IPS DF 19.7 (cell line): ENCODE measurements at regions not wholly inside any gene's neighbourhood (a gene's known extent, or its start where the extent isn't known, plus 50 kb on each side); places are given as distances from the start of the nearest gene placed in this dataset.
A peak's percentile ranks its signal among the peaks of the same experiment; 100 is the strongest.

Experiments
- DNase-seq: peaks from one replicate; pipeline ENCODE4 v3.0.0-alpha.2; 2013; ENCODE audit warnings: low read depth, low spot score

GRCh38 chr20:4559106-4559505 lies 127.2 kb upstream of the PRNP start:
- DNase-seq = no peak

- no peak for DNase-seq
These were observed 129.5 kb upstream of the PRNP start for GRCh38 chr20:4556781-4557180.

DNA sequence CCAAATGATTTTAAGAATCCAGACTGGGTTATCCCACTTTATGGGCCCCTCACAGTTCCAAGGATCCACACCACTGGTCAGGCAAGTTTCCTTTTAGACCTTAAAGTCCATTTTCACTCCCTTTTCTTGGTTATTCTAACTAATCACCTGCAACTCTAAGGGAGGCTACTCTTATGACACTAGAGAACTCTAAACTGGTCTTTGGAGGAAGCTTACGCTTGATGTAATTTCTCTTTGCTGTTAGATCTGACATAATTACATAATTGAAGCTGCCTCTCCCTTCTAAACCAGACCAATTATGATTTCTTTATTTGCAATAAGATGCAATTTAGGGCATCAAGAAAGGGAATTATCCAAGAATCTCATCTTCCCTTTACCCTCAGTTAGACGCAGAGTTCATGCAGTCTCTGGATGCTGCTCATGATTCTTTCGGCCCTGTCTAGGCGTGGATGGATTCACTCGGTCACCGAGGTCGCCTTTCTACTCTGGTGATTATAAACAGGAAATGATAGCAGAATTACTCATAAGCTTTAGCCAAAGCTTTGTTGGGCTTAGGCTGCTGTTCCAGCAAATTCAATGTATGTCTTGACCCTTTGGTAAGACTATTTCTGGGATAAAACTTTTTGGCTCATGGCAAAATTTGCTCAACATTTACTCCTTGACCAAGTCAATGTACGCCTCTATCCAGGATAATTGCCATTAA lies 130.9 kb upstream of the PRNP start:
- no peak for DNase-seq

DNA sequence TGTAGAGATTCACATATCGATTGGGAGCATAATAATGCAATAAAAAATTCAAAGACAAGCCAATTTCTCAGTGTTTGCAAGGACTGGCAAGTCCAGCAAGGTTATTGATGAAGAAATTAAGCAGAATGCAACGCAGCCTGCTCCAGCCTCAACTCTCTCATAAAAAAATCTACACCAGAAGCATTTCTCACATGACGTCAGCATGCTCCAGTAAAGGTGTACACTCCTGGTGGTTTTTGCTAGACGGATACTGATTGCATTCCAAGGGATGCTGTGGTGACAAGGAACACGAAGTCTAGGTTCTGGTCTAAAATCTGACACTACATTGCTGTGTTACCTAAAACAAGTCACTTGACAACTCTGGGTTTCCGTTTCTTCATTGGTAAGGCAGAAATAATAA lies 131.9 kb upstream of the PRNP start:
- DNase-seq = no peak

DNA sequence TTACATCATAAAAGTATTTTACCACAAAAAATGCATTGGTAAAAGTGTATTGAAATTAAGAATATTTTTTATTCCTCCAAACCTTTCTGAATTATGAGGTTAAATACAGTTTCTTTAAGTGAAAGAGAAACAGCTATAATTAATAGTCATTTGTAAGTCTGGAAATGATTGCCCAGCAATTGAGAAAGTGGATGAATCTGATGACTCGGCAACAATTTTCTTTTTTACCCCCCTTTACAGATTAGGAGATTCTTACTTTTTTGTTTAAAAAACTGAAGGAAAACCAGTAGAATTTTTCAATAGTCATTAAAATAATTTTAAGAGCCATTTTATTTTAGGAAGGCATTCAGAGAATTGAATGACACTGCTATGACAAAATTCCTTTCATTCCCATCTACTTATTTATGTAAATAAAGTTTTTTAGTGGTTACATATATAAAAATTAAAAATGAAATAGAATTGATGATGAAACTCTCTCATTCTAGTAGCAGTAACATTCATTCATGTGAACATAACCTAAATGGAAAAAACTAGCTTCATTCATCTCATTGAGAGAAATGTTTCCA lies 134.1 kb upstream of the PRNP start:
- no peak for DNase-seq

DNA sequence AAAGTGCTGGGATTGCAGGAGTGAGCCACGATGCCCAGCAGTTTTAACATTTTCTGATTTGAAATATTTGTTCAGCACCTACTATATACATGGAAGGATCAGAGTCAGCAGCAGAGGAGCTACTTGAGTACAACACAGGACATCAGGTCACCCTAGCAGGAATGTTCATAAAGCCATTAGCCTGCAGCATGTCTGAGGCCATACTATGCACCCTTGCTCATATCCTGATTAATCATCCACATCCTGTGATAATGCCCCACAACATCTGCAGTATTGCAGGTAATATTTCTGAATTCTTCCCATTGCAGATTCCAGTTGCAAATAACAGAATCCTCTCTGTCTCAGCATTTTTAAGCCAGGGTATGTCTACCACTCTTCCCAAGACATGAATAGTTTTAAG lies 135.5 kb upstream of the PRNP start:
- DNase-seq = no peak

DNA sequence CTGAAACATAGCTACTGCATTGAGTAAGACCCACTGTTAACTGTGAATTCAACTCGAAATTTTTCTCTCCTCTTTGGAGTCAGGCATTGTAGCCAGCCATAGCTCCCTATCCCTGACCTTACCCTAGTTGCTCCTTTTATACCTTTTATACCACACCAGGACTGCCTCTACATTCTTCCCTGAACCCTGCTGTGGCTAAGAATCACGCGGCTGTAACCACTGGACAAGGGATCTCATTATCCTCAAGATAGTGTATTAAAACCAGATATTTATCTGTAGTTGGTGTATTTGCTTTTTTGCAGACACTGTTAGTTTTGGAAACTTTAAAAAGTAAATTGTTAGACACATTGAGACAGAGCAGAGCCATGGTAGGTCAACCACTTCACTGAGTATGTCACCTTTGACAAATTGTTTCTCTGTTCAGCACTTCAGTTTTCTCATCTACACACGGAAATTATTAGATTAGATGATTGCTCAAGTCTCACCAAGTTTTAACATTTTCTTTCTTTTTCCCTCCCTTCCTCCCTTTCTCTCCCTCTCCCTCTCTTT lies 136.5 kb upstream of the PRNP start:
- DNase-seq = no peak

DNA sequence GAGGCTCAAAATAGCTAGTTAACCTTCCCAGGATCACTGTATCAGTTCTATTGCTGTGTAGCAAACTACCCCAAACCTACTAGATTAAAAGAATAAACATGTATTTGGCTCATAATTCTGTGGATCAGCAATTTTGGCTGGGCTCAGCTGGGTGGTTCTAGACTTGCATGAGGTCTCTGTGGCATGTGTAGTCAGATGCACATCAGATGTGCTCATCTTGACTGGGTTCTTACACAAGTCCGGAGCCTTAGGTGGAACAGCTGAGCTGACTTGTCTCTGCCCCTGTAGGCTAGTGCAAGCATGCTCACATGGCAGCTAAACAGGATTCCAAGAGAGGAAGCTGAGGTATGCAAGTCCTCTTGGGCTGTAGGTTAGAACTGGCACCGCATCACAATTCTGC lies 137.7 kb upstream of the PRNP start:
- no peak for DNase-seq

DNA sequence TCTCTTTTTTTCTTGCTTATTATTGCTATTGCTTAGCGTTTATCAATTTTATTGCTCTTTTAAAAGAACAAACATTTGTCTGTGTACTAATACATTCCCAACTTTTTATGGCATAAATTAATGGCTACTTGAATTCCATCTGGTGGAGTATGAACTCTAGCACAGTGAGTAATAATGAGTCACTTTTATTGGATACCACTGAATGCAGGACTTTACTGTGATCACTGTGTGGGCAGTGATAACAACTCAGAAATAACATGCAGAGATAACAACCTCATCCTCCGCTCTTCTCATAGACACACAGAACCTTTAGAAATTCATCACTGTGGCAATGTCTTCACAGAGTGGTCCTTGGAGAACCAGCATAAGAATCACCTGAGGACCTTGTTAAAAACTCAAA lies 139.5 kb upstream of the PRNP start:
- no peak for DNase-seq

DNA sequence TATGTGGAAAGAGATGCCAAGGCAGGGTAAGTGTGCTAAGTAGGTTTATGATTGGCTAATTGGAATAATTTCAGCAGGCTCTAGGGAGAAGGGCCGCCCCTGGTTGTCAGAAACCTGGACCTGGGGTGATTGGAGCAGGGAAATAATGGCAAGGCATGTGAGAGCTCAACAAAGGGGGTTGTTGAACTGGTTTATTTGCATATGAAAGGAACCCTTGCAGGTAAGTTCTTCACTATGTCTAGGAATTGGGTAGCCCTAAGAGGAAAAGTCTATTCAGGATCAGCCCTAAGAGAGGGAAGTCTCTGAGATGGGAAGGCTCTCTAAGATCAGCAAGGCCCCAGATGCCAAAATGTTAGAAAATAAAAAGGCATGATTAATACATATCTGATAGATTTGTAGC lies 139.9 kb upstream of the PRNP start:
- DNase-seq = peak; percentile 85

- no peak for DNase-seq
These were observed 140.7 kb upstream of the PRNP start for GRCh38 chr20:4545526-4545925.

DNA sequence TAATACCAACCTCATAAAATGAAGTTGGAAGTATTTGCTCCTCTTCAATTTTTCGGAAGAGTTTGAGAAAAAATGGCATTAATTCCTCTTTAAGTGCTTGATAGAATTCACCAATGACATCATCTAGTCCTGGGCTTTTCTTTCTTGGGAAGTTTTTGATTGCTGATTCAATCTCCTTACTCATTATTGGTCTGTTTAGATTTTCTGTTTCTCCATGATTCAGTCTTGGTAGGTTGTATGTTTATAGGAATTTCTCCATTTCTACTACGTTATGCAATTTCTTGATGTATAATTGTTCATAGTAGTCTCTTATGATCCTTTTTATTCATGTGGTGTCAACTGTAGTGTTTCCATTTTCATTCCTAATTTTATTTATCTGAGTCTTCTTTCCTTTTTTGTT lies 141.5 kb upstream of the PRNP start:
- no peak for DNase-seq

GRCh38 chr20:4542270-4542669 lies 144.0 kb upstream of the PRNP start:
- DNase-seq = no peak

DNA sequence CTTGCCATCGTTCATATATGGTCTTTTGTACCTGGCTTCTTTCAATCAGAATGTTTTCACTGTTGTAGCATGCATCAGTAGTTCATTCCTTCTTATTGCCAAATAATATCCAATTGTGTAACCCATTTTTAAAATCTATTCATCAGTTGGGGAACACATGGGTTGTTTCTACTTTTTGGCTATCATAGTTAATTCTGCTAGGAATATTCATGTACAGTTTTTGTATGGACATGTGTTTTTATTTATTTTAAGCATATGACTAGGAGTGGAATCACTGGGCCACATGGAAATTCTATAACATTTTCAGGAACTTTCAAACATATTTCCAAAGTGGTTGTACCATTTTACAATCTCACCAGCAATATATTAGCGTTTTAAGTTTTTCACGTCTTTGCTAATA lies 151.9 kb upstream of the PRNP start:
- DNase-seq = no peak

- no peak for DNase-seq
These were observed 152.7 kb upstream of the PRNP start for GRCh38 chr20:4533368-4534133.

- no peak for DNase-seq
These were observed 153.5 kb upstream of the PRNP start for GRCh38 chr20:4532772-4533171.

- DNase-seq = no peak
These were observed 161.5 kb upstream of the PRNP start for GRCh38 chr20:4524792-4525191.

DNA sequence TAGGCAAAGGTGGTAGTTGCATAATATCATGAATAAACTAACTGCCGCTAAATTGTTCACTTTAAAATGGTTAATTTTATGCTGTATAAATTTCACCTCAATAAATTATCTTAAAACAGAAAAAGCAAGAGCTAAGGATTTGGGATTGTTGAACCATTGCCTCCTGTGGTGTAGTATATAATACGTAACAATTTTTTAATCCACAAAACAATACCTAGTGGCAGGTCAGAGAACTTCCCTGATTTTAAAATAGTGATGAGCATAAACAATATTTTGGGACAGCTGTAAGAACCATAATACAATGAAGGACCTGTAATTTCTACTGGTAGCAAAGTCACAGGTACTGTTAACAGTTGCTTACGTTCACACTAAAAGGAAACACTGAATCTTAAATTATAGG lies 161.9 kb upstream of the PRNP start:
- DNase-seq = no peak

GRCh38 chr20:4522310-4522709 lies 163.9 kb upstream of the PRNP start:
- DNase-seq = no peak

DNA sequence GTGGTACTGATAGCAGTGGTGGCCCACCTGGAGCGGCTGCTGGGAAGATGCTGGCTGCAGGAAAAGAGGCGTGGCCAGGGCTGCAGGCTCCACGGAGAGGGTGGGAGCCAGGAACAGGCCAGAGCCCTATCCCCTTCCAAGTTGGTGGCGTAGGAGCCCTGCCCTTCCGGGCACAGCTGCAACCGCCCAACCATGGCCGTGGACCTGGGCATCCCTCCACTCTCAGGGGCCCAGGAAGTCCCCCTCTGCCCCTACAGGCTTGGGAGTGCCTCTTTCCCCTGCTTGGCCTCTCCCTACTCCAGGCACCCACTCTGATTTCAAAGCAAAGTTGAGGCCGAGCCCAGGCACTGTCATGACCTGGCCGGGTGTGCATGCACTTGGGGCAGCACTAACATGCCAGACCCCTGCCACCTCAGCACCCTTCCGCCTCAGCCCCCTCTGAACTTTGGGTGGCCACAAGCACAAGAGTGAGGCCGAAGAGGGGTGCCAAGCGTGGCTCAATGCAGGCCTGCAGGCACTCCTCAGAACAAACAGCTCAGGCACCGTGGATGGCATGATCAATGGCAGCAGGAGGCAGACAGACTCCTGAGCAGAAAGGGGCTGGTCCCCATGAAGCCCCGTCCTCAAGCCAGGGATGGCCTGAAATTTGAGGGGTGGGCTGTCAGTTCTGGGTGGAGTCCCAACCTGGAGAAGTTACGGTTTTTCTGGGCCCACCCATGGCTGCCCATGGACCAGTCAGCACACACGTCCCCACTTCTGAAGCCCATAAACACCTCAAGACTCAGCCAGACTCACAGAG lies 164.9 kb upstream of the PRNP start:
- no peak for DNase-seq

- peak; percentile 9 for DNase-seq
These were observed 166.7 kb upstream of the PRNP start for GRCh38 chr20:4519534-4519933.

GRCh38 chr20:4516876-4517275 lies 169.4 kb upstream of the PRNP start:
- no peak for DNase-seq
